ENCODE measurements at regions not wholly inside any gene's neighbourhood (a gene's known extent, or its start where the extent isn't known, plus 50 kb on each side); places are given as distances from the start of the nearest gene placed in this dataset.

- no peaks in the 10 kb centered on the region for H3K36me3 ChIP-seq (ENCODE audit: control insufficient read depth, insufficient read depth, low read length)
- POLR2A ChIA-PET (ENCODE audit: unreplicated experiment): no interaction called here
- no peaks in the 10 kb centered on the region for H3K9me1 ChIP-seq (ENCODE audit: insufficient read depth, low read length)
- no peak overlapping the region for H3K23ac ChIP-seq (ENCODE audit: low read depth, low read length)
- ATAC-seq (ENCODE audit: low read depth) (no peak), DNase-seq (no peak)
- H4K20me1 ChIP-seq (ENCODE audit: insufficient read depth, low read length): no peaks in the 10 kb centered on the region
- H4K8ac ChIP-seq (ENCODE audit: low read depth in 2 of 2, low read length in 2 of 2): no peak overlapping the region
- H2BK120ac ChIP-seq (ENCODE audit: low read depth, low read length): no peak overlapping the region
- no peak overlapping the region for H2BK20ac ChIP-seq (ENCODE audit: low read depth, low read length)
- BruUV-seq (replicated peaks): no TSS peak
- no CpG with 5 or more reads among the region's 4 CpGs for WGBS, 2 experiments (ENCODE audit: extremely low coverage in 2 of 2, insufficient read length in 1 of 2)
- no peak overlapping the region for H3K4me2 ChIP-seq (ENCODE audit: low read depth, low read length)
- no peak overlapping the region for H3K56ac ChIP-seq (ENCODE audit: extremely low read depth, insufficient read depth, low read length)
- no peak overlapping the region for H2BK5ac ChIP-seq (ENCODE audit: low read depth, low read length, poor library complexity, severe bottlenecking)
- H3K79me1 ChIP-seq (ENCODE audit: low read depth in 1 of 2, low read length in 2 of 2): no peaks in the 10 kb centered on the region
- H2AK5ac ChIP-seq (ENCODE audit: low read depth, low read length): no peak overlapping the region
- CTCF ChIA-PET: no interaction called here
- H3K9me3 ChIP-seq (ENCODE audit: control insufficient read depth, insufficient read depth, low read length): peaks cover 8% of the 10 kb centered on the region
- no peak overlapping the region for H4K91ac ChIP-seq (ENCODE audit: insufficient read depth, low read depth, low read length)
- H3K4me3 ChIP-seq (ENCODE audit: insufficient read depth, low read depth, low read length): no peak overlapping the region
- TF ChIP-seq BHLHE40 (IDR thresholded peaks at IDR 0.05; ENCODE audit: low read depth, low read length) (no peak), MXI1 (IDR thresholded peaks at IDR 0.05; ENCODE audit: borderline replicate concordance, low read depth, low read length) (no peak)
- no peak overlapping the region for H2AFZ ChIP-seq (replicated peaks; ENCODE audit: low read length, poor library complexity)
- intact Hi-C loops (cut with micrococcal nuclease): no loop called here
- in situ Hi-C loops (cut with MboI; ENCODE audit: low sequenced_read_pairs): no loop called here
- no peak overlapping the region for H3K18ac ChIP-seq (ENCODE audit: low read depth, low read length)
- H2BK15ac ChIP-seq (ENCODE audit: low read depth, low read length): no peak overlapping the region
- dilution Hi-C loops (cut with HindIII; ENCODE audit: low sequenced_read_pairs, unreplicated experiment): no loop called here
- H3K14ac ChIP-seq (replicated peaks; ENCODE audit: low read depth, low read length): no peak overlapping the region
- no peaks in the 10 kb centered on the region for H3K4me1 ChIP-seq (ENCODE audit: control insufficient read depth, insufficient read depth, low read length)
- H4K5ac ChIP-seq (ENCODE audit: low read depth, low read length): no peak overlapping the region
- H3K9ac ChIP-seq (ENCODE audit: low read depth, low read length): no peak overlapping the region
- H2AK9ac ChIP-seq (replicated peaks; ENCODE audit: low read depth, low read length, poor library complexity): no peak overlapping the region
- H3K4ac ChIP-seq (ENCODE audit: low read depth, low read length): no peak overlapping the region
- H3K27me3 ChIP-seq (ENCODE audit: control insufficient read depth, insufficient read depth, low read length): no peaks in the 10 kb centered on the region
- no peak overlapping the region for H3K27ac ChIP-seq (ENCODE audit: insufficient read depth, low read length)
These were observed 415.4 kb upstream of the FRG1 start for GRCh38 chr4:189525304-189525703.

Measured in IMR-90 (cell line).